ENCODE measurements at regions not wholly inside any gene's neighbourhood (a gene's known extent, or its start where the extent isn't known, plus 50 kb on each side); places are given as distances from the start of the nearest gene placed in this dataset.

GRCh38 chr13:87535911-87536310 is 135.3 kb upstream of the SLITRK5 start:
- H3K9me2 ChIP-seq (replicated peaks; ENCODE audit: insufficient read depth), result no peaks in the 10 kb centered on the region
- TF ChIP-seq CTCF (IDR thresholded peaks at IDR 0.05; ENCODE audit: poor library complexity), result no peak
- no peak for TF ChIP-seq EZH2 (IDR thresholded peaks at IDR 0.05; ENCODE audit: borderline replicate concordance)
- no peak for TF ChIP-seq EZH2phosphoT487 (IDR thresholded peaks at IDR 0.05; ENCODE audit: low read depth, severe bottlenecking, unreplicated experiment)
- H3K36me3 ChIP-seq (replicated peaks; ENCODE audit: insufficient read depth, low read depth), result no peaks in the 10 kb centered on the region
- H4K20me1 ChIP-seq (ENCODE audit: insufficient read depth, poor library complexity, severe bottlenecking), result no peaks in the 10 kb centered on the region
- H3K27me3 ChIP-seq, result no peaks in the 10 kb centered on the region
- H2AFZ ChIP-seq, result no peak overlapping the region
- H3K4me1 ChIP-seq (ENCODE audit: insufficient read depth), result no peaks in the 10 kb centered on the region
- WGBS (ENCODE audit: low lambda C conversion rate, missing lambda C conversion rate), result 100% methylated on average over 1 of the region's 1 CpG
- no peak overlapping the region for H3K4me2 ChIP-seq
- no peak overlapping the region for H3K27ac ChIP-seq
- H3K79me2 ChIP-seq, result no peaks in the 10 kb centered on the region
- no peaks in the 10 kb centered on the region for H3K9me3 ChIP-seq (ENCODE audit: low read depth)
- no peak for DNase-seq (ENCODE audit: low spot score)
- no peak overlapping the region for H3K4me3 ChIP-seq

GRCh38 chr13:87536499-87536898 is 134.7 kb upstream of the SLITRK5 start:
- no peak overlapping the region for H3K27ac ChIP-seq
- H2AFZ ChIP-seq, result no peak overlapping the region
- H3K9me2 ChIP-seq (replicated peaks; ENCODE audit: insufficient read depth), result no peaks in the 10 kb centered on the region
- whole genome bisulfite sequencing (ENCODE audit: low lambda C conversion rate, missing lambda C conversion rate), result 86% methylated on average over 2 of the region's 2 CpGs
- no peaks in the 10 kb centered on the region for H3K79me2 ChIP-seq
- no peaks in the 10 kb centered on the region for H3K4me1 ChIP-seq (ENCODE audit: insufficient read depth)
- no peaks in the 10 kb centered on the region for H3K36me3 ChIP-seq (replicated peaks; ENCODE audit: insufficient read depth, low read depth)
- no peak overlapping the region for H3K4me2 ChIP-seq
- H3K4me3 ChIP-seq, result no peak overlapping the region
- H3K9me3 ChIP-seq (ENCODE audit: low read depth), result no peaks in the 10 kb centered on the region
- no peaks in the 10 kb centered on the region for H3K27me3 ChIP-seq
- no peak for TF ChIP-seq EZH2 (IDR thresholded peaks at IDR 0.05; ENCODE audit: borderline replicate concordance)
- no peak for TF ChIP-seq CTCF (IDR thresholded peaks at IDR 0.05; ENCODE audit: poor library complexity)
- TF ChIP-seq EZH2phosphoT487 (IDR thresholded peaks at IDR 0.05; ENCODE audit: low read depth, severe bottlenecking, unreplicated experiment), result no peak
- no peaks in the 10 kb centered on the region for H4K20me1 ChIP-seq (ENCODE audit: insufficient read depth, poor library complexity, severe bottlenecking)
- DNase-seq (ENCODE audit: low spot score), result no peak

GRCh38 chr13:87536899-87537298 is 134.3 kb upstream of the SLITRK5 start:
- Histone ChIP-seq H3K9me3 (ENCODE audit: low read depth) (no peaks in the 10 kb centered on the region), H3K36me3 (replicated peaks; ENCODE audit: insufficient read depth, low read depth) (no peaks in the 10 kb centered on the region), H4K20me1 (ENCODE audit: insufficient read depth, poor library complexity, severe bottlenecking) (no peaks in the 10 kb centered on the region), H3K4me2 (no peak overlapping the region), H3K79me2 (no peaks in the 10 kb centered on the region), H3K27me3 (no peaks in the 10 kb centered on the region), H2AFZ (no peak overlapping the region), H3K4me1 (ENCODE audit: insufficient read depth) (no peaks in the 10 kb centered on the region), H3K9me2 (replicated peaks; ENCODE audit: insufficient read depth) (no peaks in the 10 kb centered on the region), H3K27ac (no peak overlapping the region), H3K4me3 (no peak overlapping the region)
- no peak for DNase-seq (ENCODE audit: low spot score)
- no peak for TF ChIP-seq EZH2 (IDR thresholded peaks at IDR 0.05; ENCODE audit: borderline replicate concordance)
- TF ChIP-seq EZH2phosphoT487 (IDR thresholded peaks at IDR 0.05; ENCODE audit: low read depth, severe bottlenecking, unreplicated experiment), result no peak
- TF ChIP-seq CTCF (IDR thresholded peaks at IDR 0.05; ENCODE audit: poor library complexity), result no peak
- 81% methylated on average over 2 of the region's 2 CpGs for WGBS (ENCODE audit: low lambda C conversion rate, missing lambda C conversion rate)

- no peaks in the 10 kb centered on the region for H3K79me2 ChIP-seq
- no peaks in the 10 kb centered on the region for H3K36me3 ChIP-seq (replicated peaks; ENCODE audit: insufficient read depth, low read depth)
- no peak overlapping the region for H3K4me3 ChIP-seq
- TF ChIP-seq EZH2phosphoT487 (IDR thresholded peaks at IDR 0.05; ENCODE audit: low read depth, severe bottlenecking, unreplicated experiment) (no peak), EZH2 (IDR thresholded peaks at IDR 0.05; ENCODE audit: borderline replicate concordance) (no peak), CTCF (IDR thresholded peaks at IDR 0.05; ENCODE audit: poor library complexity) (no peak)
- no peak overlapping the region for H3K27ac ChIP-seq
- no peak overlapping the region for H3K4me2 ChIP-seq
- H3K9me3 ChIP-seq (ENCODE audit: low read depth), result no peaks in the 10 kb centered on the region
- H3K27me3 ChIP-seq, result no peaks in the 10 kb centered on the region
- H3K4me1 ChIP-seq (ENCODE audit: insufficient read depth), result no peaks in the 10 kb centered on the region
- H4K20me1 ChIP-seq (ENCODE audit: insufficient read depth, poor library complexity, severe bottlenecking), result no peaks in the 10 kb centered on the region
- 81% methylated on average over 3 of the region's 3 CpGs for WGBS (ENCODE audit: low lambda C conversion rate, missing lambda C conversion rate)
- DNase-seq (ENCODE audit: low spot score), result no peak
- no peaks in the 10 kb centered on the region for H3K9me2 ChIP-seq (replicated peaks; ENCODE audit: insufficient read depth)
- no peak overlapping the region for H2AFZ ChIP-seq
These were observed 133.2 kb upstream of the SLITRK5 start for GRCh38 chr13:87537951-87538350.

All from hepatocyte (in vitro differentiated cells).